ENCODE measurements at regions not wholly inside any gene's neighbourhood (a gene's known extent, or its start where the extent isn't known, plus 50 kb on each side); places are given as distances from the start of the nearest gene placed in this dataset.

DNA sequence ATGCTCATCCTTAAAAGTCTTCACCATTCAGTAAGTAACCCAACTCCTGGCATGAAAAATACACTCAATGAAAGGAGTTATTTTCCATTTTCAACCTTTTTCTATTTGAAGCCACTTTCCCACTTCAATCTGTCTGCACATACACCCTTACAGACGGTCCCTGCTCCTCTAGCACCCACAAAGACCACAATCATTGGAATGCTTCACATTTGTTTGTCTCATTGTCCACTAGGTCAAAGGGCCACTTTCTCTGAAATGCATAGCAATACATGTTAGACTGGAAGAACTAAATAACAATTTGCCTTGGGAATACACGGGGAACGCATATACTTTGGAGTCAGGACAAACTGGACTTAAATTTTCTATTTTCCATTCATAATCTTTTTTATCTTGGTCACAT, 487.1 kb upstream of the C1orf87 start:
- TF ChIP-seq NFYB (CRISPR knock-in tag; conservative IDR thresholded peaks at IDR 0.05; ENCODE audit: low read depth) (no peak), NFATC4 (CRISPR knock-in tag; IDR thresholded peaks at IDR 0.05) (no peak), ZNF416 (CRISPR knock-in tag; IDR thresholded peaks at IDR 0.05) (no peak), ZNF263 (CRISPR knock-in tag; IDR thresholded peaks at IDR 0.05; ENCODE audit: low read depth) (no peak), RORB (CRISPR knock-in tag; IDR thresholded peaks at IDR 0.05) (no peak)
- POLR2A ChIA-PET = no interaction called here
- CTCF ChIA-PET = no interaction called here
- Mint-ChIP-seq H3K27me3 (ENCODE audit: low read depth) (no peaks in the 10 kb centered on the region; the same call in 1 of the 2 replicates), H3K27ac (no peak overlapping the region), H3K9me3 (peaks cover 11% of the 10 kb centered on the region), H3K36me3 (no peaks in the 10 kb centered on the region), H3K4me1 (0 out of 2 replicates have a peak, but pooled peaks cover 3% of the 10 kb centered on the region), H3K4me3 (no peak overlapping the region)
- no peak for DNase-seq (ENCODE audit: low spot score)
- no peak for ATAC-seq

DNA sequence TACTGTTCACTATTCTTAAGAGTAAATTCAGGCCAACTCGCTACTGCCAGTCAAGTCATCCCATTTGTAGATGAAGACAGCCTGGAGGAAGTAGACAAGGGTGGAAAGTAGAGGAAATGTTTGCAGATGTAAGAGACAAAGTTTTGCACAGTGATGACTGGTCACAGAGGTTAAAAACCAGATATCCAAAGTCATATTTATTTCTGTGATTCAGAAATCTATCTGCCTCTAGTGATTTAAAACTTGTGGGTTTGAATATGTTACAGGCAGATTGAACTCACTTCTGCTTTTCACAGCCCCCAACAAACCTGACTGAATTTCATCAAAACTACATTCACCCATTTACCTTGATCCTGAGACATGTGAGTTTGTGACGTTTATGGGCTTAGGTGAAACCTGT, 484.7 kb upstream of the C1orf87 start:
- DNase-seq (ENCODE audit: low spot score) = no peak
- ChIA-PET POLR2A (no interaction called here), CTCF (no interaction called here)
- H3K36me3 Mint-ChIP-seq = no peaks in the 10 kb centered on the region
- no peak for ATAC-seq
- no peaks in the 10 kb centered on the region; the same call in 1 of the 2 replicates for H3K27me3 Mint-ChIP-seq (ENCODE audit: low read depth)
- no peak overlapping the region for H3K27ac Mint-ChIP-seq
- no peak overlapping the region for H3K4me3 Mint-ChIP-seq
- no peaks in the 10 kb centered on the region for H3K4me1 Mint-ChIP-seq
- peaks cover 11% of the 10 kb centered on the region for H3K9me3 Mint-ChIP-seq
- no peak for TF ChIP-seq GABPB1 (CRISPR knock-in tag; IDR thresholded peaks at IDR 0.05)
- TF ChIP-seq ZNF263 (CRISPR knock-in tag; IDR thresholded peaks at IDR 0.05; ENCODE audit: low read depth) = no peak
- TF ChIP-seq E2F5 (CRISPR knock-in tag; IDR thresholded peaks at IDR 0.05) = no peak
- TF ChIP-seq, protein P1, sequence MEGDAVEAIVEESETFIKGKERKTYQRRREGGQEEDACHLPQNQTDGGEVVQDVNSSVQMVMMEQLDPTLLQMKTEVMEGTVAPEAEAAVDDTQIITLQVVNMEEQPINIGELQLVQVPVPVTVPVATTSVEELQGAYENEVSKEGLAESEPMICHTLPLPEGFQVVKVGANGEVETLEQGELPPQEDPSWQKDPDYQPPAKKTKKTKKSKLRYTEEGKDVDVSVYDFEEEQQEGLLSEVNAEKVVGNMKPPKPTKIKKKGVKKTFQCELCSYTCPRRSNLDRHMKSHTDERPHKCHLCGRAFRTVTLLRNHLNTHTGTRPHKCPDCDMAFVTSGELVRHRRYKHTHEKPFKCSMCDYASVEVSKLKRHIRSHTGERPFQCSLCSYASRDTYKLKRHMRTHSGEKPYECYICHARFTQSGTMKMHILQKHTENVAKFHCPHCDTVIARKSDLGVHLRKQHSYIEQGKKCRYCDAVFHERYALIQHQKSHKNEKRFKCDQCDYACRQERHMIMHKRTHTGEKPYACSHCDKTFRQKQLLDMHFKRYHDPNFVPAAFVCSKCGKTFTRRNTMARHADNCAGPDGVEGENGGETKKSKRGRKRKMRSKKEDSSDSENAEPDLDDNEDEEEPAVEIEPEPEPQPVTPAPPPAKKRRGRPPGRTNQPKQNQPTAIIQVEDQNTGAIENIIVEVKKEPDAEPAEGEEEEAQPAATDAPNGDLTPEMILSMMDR (IDR thresholded peaks at IDR 0.05) = no peak
- TF ChIP-seq IRF2 (CRISPR knock-in tag; IDR thresholded peaks at IDR 0.05; ENCODE audit: borderline replicate concordance, low read depth) = no peak
- no peak for TF ChIP-seq ZNF532 (CRISPR knock-in tag; IDR thresholded peaks at IDR 0.05; ENCODE audit: borderline replicate concordance)
- no peak for TF ChIP-seq ZNF232 (CRISPR knock-in tag; IDR thresholded peaks at IDR 0.05)
- TF ChIP-seq, protein P2, sequence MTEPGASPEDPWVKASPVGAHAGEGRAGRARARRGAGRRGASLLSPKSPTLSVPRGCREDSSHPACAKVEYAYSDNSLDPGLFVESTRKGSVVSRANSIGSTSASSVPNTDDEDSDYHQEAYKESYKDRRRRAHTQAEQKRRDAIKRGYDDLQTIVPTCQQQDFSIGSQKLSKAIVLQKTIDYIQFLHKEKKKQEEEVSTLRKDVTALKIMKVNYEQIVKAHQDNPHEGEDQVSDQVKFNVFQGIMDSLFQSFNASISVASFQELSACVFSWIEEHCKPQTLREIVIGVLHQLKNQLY (CRISPR knock-in tag; IDR thresholded peaks at IDR 0.05) = no peak
- no peak for TF ChIP-seq JAZF1 (CRISPR knock-in tag; IDR thresholded peaks at IDR 0.05)
- no peak for TF ChIP-seq ZNF396 (CRISPR knock-in tag; IDR thresholded peaks at IDR 0.05; ENCODE audit: borderline replicate concordance)
- TF ChIP-seq ETV6 (CRISPR knock-in tag; IDR thresholded peaks at IDR 0.05) = no peak

DNA sequence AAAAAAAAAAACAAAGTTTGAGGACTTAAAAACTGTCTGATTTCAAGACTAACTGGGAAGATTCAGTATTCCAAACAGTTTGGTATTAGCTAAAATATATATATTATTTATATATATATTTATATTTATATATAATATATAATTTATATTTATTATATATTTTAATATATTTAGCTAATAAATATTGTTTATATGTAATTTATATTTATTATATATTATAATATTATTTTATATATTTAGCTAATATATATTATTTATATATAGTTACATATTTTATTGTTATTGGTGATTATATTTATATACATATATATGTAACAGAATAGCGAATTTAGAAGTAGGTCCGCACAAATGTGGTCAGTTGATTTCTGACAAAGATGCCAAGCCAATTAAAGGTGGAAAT, 480.2 kb upstream of the C1orf87 start:
- ChIA-PET POLR2A (no interaction called here), CTCF (interaction anchor here (1.4 kb wide), 1 partner anchor 212 kb away, joined by 8 read pairs; no protein-coding TSS in a partner anchor)
- Mint-ChIP-seq H3K4me1 (no peaks in the 10 kb centered on the region), H3K4me3 (no peak overlapping the region), H3K27me3 (ENCODE audit: low read depth) (no peaks in the 10 kb centered on the region; the same call in 1 of the 2 replicates), H3K27ac (no peak overlapping the region), H3K9me3 (peaks cover 8% of the 10 kb centered on the region), H3K36me3 (no peaks in the 10 kb centered on the region)
- TF ChIP-seq HMGA2 (CRISPR knock-in tag; IDR thresholded peaks at IDR 0.05) = peak; percentile 90; the same call in 1 of the 2 replicates
- TF ChIP-seq, protein P3, sequence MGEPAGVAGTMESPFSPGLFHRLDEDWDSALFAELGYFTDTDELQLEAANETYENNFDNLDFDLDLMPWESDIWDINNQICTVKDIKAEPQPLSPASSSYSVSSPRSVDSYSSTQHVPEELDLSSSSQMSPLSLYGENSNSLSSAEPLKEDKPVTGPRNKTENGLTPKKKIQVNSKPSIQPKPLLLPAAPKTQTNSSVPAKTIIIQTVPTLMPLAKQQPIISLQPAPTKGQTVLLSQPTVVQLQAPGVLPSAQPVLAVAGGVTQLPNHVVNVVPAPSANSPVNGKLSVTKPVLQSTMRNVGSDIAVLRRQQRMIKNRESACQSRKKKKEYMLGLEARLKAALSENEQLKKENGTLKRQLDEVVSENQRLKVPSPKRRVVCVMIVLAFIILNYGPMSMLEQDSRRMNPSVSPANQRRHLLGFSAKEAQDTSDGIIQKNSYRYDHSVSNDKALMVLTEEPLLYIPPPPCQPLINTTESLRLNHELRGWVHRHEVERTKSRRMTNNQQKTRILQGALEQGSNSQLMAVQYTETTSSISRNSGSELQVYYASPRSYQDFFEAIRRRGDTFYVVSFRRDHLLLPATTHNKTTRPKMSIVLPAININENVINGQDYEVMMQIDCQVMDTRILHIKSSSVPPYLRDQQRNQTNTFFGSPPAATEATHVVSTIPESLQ (CRISPR knock-in tag; IDR thresholded peaks at IDR 0.05) = no peak
- ATAC-seq = no peak
- DNase-seq (ENCODE audit: low spot score) = no peak
